GM19023 (cell line): ENCODE measurements at regions not wholly inside any gene's neighbourhood (a gene's known extent, or its start where the extent isn't known, plus 50 kb on each side); places are given as distances from the start of the nearest gene placed in this dataset.

Experiments used
- ATAC-seq: cut with Tn5 transposase; IDR thresholded peaks from one replicate; pipeline ENCODE4 v1.9.1; 2021; ENCODE audit warnings: mild to moderate bottlenecking, moderate library complexity; ENCODE audit not compliant: unreplicated experiment

GRCh38 chr7:46839651-46840050 is 742.3 kb downstream of the TNS3 start:
- no peak for ATAC-seq

- no peak for ATAC-seq
Measured at GRCh38 chr7:46838463-46838862, 743.4 kb downstream of the TNS3 start.

- no peak for ATAC-seq
Measured at GRCh38 chr7:46835556-46835955, 746.4 kb downstream of the TNS3 start.

GRCh38 chr7:46834921-46835320 is 747.0 kb downstream of the TNS3 start:
- ATAC-seq: no peak

- ATAC-seq: no peak
Measured at GRCh38 chr7:46833197-46833596, 748.7 kb downstream of the TNS3 start.

- no peak for ATAC-seq
Measured at GRCh38 chr7:46832136-46832535, 749.8 kb downstream of the TNS3 start.

GRCh38 chr7:46819819-46820218 is 762.1 kb downstream of the TNS3 start:
- no peak for ATAC-seq

- ATAC-seq: no peak
Measured at GRCh38 chr7:46814516-46815250, 767.2 kb downstream of the TNS3 start.

- ATAC-seq: no peak
Measured at GRCh38 chr7:46812101-46812675, 769.7 kb downstream of the TNS3 start.

GRCh38 chr7:46811529-46811928 is 770.4 kb downstream of the TNS3 start:
- ATAC-seq: no peak

- ATAC-seq: no peak
Measured at GRCh38 chr7:46810986-46811385, 770.9 kb downstream of the TNS3 start.

- no peak for ATAC-seq
Measured at GRCh38 chr7:46809886-46810285, 772.0 kb downstream of the TNS3 start.

- ATAC-seq: no peak
Measured at GRCh38 chr7:46806856-46807255, 775.1 kb downstream of the TNS3 start.

- no peak for ATAC-seq
Measured at GRCh38 chr7:46802479-46802878, 779.4 kb downstream of the TNS3 start.

GRCh38 chr7:46791188-46791587 is 790.7 kb downstream of the TNS3 start:
- no peak for ATAC-seq

- no peak for ATAC-seq
Measured at GRCh38 chr7:46786995-46787394, 794.9 kb downstream of the TNS3 start.

GRCh38 chr7:46786221-46786954 is 795.5 kb downstream of the TNS3 start:
- no peak for ATAC-seq

GRCh38 chr7:46784732-46785131 is 797.2 kb downstream of the TNS3 start:
- no peak for ATAC-seq

GRCh38 chr7:46781901-46782439 is 799.9 kb downstream of the TNS3 start:
- ATAC-seq: no peak

GRCh38 chr7:46776790-46777189 is 805.1 kb downstream of the TNS3 start:
- ATAC-seq: no peak

GRCh38 chr7:46775776-46776175 is 806.1 kb downstream of the TNS3 start:
- no peak for ATAC-seq

GRCh38 chr7:46775020-46775419 is 806.9 kb downstream of the TNS3 start:
- ATAC-seq: no peak
